BJ (cell line): ENCODE measurements at regions not wholly inside any gene's neighbourhood (a gene's known extent, or its start where the extent isn't known, plus 50 kb on each side); places are given as distances from the start of the nearest gene placed in this dataset.

Experiments
- CTCF ChIA-PET: fragments of 350-600 bp; formaldehyde crosslinking; extraction: SDS; loops from one replicate; lab custom pipeline; 2021; ENCODE audit warnings: antibody characterized with exemption, inconsistent platforms; lab: Yijun Ruan, JAX
- POLR2A ChIA-PET: fragments of 300-600 bp; sonication (Branson Sonifier 250); formaldehyde crosslinking; extraction: SDS; loops from one replicate; lab custom pipeline; 2021; ENCODE audit warnings: antibody characterized with exemption; lab: Charles Lee
- DNase-seq: peaks from one replicate; pipeline ENCODE4 v3.0.0-alpha.2; 2011; ENCODE audit warnings: low read depth
- H3K27me3 ChIP-seq: 2 replicates; pipeline ENCODE4 v1.6.0; 2011; ENCODE audit warnings: low read length; ENCODE audit not compliant: control insufficient read depth, insufficient read depth
- H3K36me3 ChIP-seq: 2 replicates; pipeline ENCODE4 v1.5.1; 2011; ENCODE audit warnings: low read length; ENCODE audit not compliant: control insufficient read depth, insufficient read depth
- H3K4me3 ChIP-seq: 2 replicates; pipeline ENCODE4 v1.5.1; 2011; ENCODE audit warnings: low read depth, mild to moderate bottlenecking, control low read depth, low read length
- CTCF ChIP-seq: IDR thresholded peaks from 2 replicates; pipeline ENCODE4 v1.5.1; 2011; ENCODE audit warnings: low read depth, mild to moderate bottlenecking, control low read depth, inconsistent platforms, low read length, moderate library complexity; ENCODE audit not compliant: insufficient read depth

GRCh38 chr3:59483191-59483590, 433.4 kb upstream of the CFAP20DC start:
- H3K27me3 ChIP-seq: no peaks in the 10 kb centered on the region; the same call in 1 of the 2 replicates
- POLR2A ChIA-PET: no interaction called here
- CTCF ChIA-PET: no interaction called here
- H3K36me3 ChIP-seq: no peaks in the 10 kb centered on the region
- no peak for TF ChIP-seq CTCF
- DNase-seq: no peak
- no peak overlapping the region for H3K4me3 ChIP-seq

- DNase-seq: no peak
- no peak for TF ChIP-seq CTCF
- POLR2A ChIA-PET: no interaction called here
- CTCF ChIA-PET: no interaction called here
- Histone ChIP-seq H3K4me3 (no peak overlapping the region), H3K27me3 (no peaks in the 10 kb centered on the region; the same call in 1 of the 2 replicates), H3K36me3 (no peaks in the 10 kb centered on the region)
Measured at GRCh38 chr3:59482684-59483083, 432.9 kb upstream of the CFAP20DC start.

- CTCF ChIA-PET: no interaction called here
- no peak for TF ChIP-seq CTCF
- no peaks in the 10 kb centered on the region for H3K36me3 ChIP-seq
- no peak overlapping the region for H3K4me3 ChIP-seq
- H3K27me3 ChIP-seq: no peaks in the 10 kb centered on the region
- DNase-seq: no peak
- POLR2A ChIA-PET: no interaction called here
Measured at GRCh38 chr3:59481776-59482400, 432.1 kb upstream of the CFAP20DC start.

GRCh38 chr3:59480486-59480995, 430.7 kb upstream of the CFAP20DC start:
- POLR2A ChIA-PET: no interaction called here
- no peaks in the 10 kb centered on the region for H3K27me3 ChIP-seq

GRCh38 chr3:59473636-59474035, 423.8 kb upstream of the CFAP20DC start:
- Histone ChIP-seq H3K4me3 (no peak overlapping the region), H3K27me3 (no peaks in the 10 kb centered on the region), H3K36me3 (no peaks in the 10 kb centered on the region)
- CTCF ChIA-PET: no interaction called here
- TF ChIP-seq CTCF: no peak
- POLR2A ChIA-PET: no interaction called here
- DNase-seq: no peak

More at GRCh38 chr3:59480486-59480995, 430.7 kb upstream of the CFAP20DC start:
- no peaks in the 10 kb centered on the region for H3K36me3 ChIP-seq
- TF ChIP-seq CTCF: no peak
- H3K4me3 ChIP-seq: no peak overlapping the region
- DNase-seq: peak; percentile 19
- CTCF ChIA-PET: interaction anchor here (0.7 kb wide), 1 partner anchor 28 kb away, joined by 3 read pairs; no protein-coding TSS in a partner anchor
